Immature natural killer cell (primary cell): ENCODE measurements at regions not wholly inside any gene's neighbourhood (a gene's known extent, or its start where the extent isn't known, plus 50 kb on each side); places are given as distances from the start of the nearest gene placed in this dataset.

Experiments
- DNase-seq, 3 donors: peaks; one replicate each; pipeline ENCODE4 v3.0.0; 2022; ENCODE audit warnings: mixed read lengths in 1 of 3
- H3K27ac Mint-ChIP-seq, 6 donors: one replicate each; pipeline ENCODE4 v1.8.0; 2020; ENCODE audit warnings: mixed read lengths in 6 of 6, mild to moderate bottlenecking in 5 of 6, inconsistent platforms in 4 of 6, moderate library complexity in 3 of 6
- H3K27me3 Mint-ChIP-seq, 3 donors: one replicate each; pipeline ENCODE4 v1.8.0; 2020 to 2021; ENCODE audit warnings: low read depth in 3 of 3, mild to moderate bottlenecking in 3 of 3, mixed read lengths in 3 of 3, moderate library complexity in 3 of 3, inconsistent platforms in 1 of 3
- H3K36me3 Mint-ChIP-seq, 3 donors: one replicate each; pipeline ENCODE4 v1.8.0; 2020; ENCODE audit warnings: mixed read lengths in 3 of 3, inconsistent platforms in 2 of 3, mild to moderate bottlenecking in 2 of 3
- H3K4me1 Mint-ChIP-seq, 2 donors: one replicate each; pipeline ENCODE4 v1.8.0; 2020; ENCODE audit warnings: inconsistent platforms in 2 of 2, mild to moderate bottlenecking in 2 of 2, mixed read lengths in 2 of 2, moderate library complexity in 1 of 2
- H3K4me3 Mint-ChIP-seq, 5 donors: one replicate each; pipeline ENCODE4 v1.8.0; 2020; ENCODE audit warnings: mild to moderate bottlenecking in 5 of 5, mixed read lengths in 5 of 5, inconsistent platforms in 3 of 5, moderate library complexity in 3 of 5
- H3K9me3 Mint-ChIP-seq, 6 donors: one replicate each; pipeline ENCODE4 v1.8.0; 2020; ENCODE audit warnings: mild to moderate bottlenecking in 6 of 6, mixed read lengths in 6 of 6, inconsistent platforms in 4 of 6, moderate library complexity in 3 of 6

GRCh38 chr2:220473611-220474010 is 846.2 kb downstream of the SLC4A3 start:
- Mint-ChIP-seq H3K27me3 (peaks cover 0 to 4% (median 0%) of the 10 kb centered on the region in 3 donors), H3K27ac (no peak overlapping the region), H3K36me3 (no peaks in the 10 kb centered on the region), H3K4me1 (no peaks in the 10 kb centered on the region), H3K4me3 (no peak overlapping the region), H3K9me3 (peaks cover 0 to 3% (median 0%) of the 10 kb centered on the region in 6 donors)
- DNase-seq, result no peak

- H3K4me1 Mint-ChIP-seq, result no peaks in the 10 kb centered on the region
- peaks cover 0 to 4% (median 0%) of the 10 kb centered on the region in 3 donors for H3K27me3 Mint-ChIP-seq
- H3K27ac Mint-ChIP-seq, result no peak overlapping the region
- H3K4me3 Mint-ChIP-seq, result no peak overlapping the region
- DNase-seq, result no peak
- H3K36me3 Mint-ChIP-seq, result peaks cover 0 to 4% (median 0%) of the 10 kb centered on the region in 3 donors
- H3K9me3 Mint-ChIP-seq, result peaks cover 0 to 4% (median 3%) of the 10 kb centered on the region in 6 donors
Observed at GRCh38 chr2:220476877-220477276, 849.4 kb downstream of the SLC4A3 start.

GRCh38 chr2:220478305-220479058 is 851.1 kb downstream of the SLC4A3 start:
- peaks cover 0 to 4% (median 0%) of the 10 kb centered on the region in 3 donors for H3K36me3 Mint-ChIP-seq
- no peak for DNase-seq

GRCh38 chr2:220482716-220483115 is 855.3 kb downstream of the SLC4A3 start:
- Mint-ChIP-seq H3K27ac (no peak overlapping the region), H3K9me3 (peaks cover 4 to 19% (median 15%) of the 10 kb centered on the region in 6 donors), H3K27me3 (peaks cover 0 to 4% (median 0%) of the 10 kb centered on the region in 3 donors), H3K36me3 (peaks cover 0 to 4% (median 0%) of the 10 kb centered on the region in 3 donors), H3K4me3 (no peak overlapping the region), H3K4me1 (no peaks in the 10 kb centered on the region)
- no peak for DNase-seq

More at GRCh38 chr2:220478305-220479058, 851.1 kb downstream of the SLC4A3 start:
- H3K27me3 Mint-ChIP-seq, result peaks cover 0 to 4% (median 0%) of the 10 kb centered on the region in 3 donors
- H3K4me1 Mint-ChIP-seq, result no peaks in the 10 kb centered on the region
- no peak overlapping the region for H3K4me3 Mint-ChIP-seq
- H3K9me3 Mint-ChIP-seq, result peaks cover 0 to 5% (median 4%) of the 10 kb centered on the region in 6 donors
- no peak overlapping the region for H3K27ac Mint-ChIP-seq

- Mint-ChIP-seq H3K27ac (no peak overlapping the region), H3K27me3 (peaks cover 0 to 4% (median 4%) of the 10 kb centered on the region in 3 donors), H3K4me1 (no peaks in the 10 kb centered on the region), H3K36me3 (no peaks in the 10 kb centered on the region), H3K4me3 (no peak overlapping the region), H3K9me3 (peaks cover 4 to 15% (median 8%) of the 10 kb centered on the region in 6 donors)
- no peak for DNase-seq
Observed at GRCh38 chr2:220489121-220489520, 861.7 kb downstream of the SLC4A3 start.

- DNase-seq, result no peak
- no peaks in the 10 kb centered on the region for H3K36me3 Mint-ChIP-seq
- H3K4me1 Mint-ChIP-seq, result no peaks in the 10 kb centered on the region
- peaks cover 2 to 9% (median 5%) of the 10 kb centered on the region in 6 donors for H3K9me3 Mint-ChIP-seq
- H3K27ac Mint-ChIP-seq, result no peak overlapping the region
- H3K4me3 Mint-ChIP-seq, result no peak overlapping the region
- H3K27me3 Mint-ChIP-seq, result peaks cover 0 to 4% (median 2%) of the 10 kb centered on the region in 3 donors
Observed at GRCh38 chr2:220491670-220492069, 864.2 kb downstream of the SLC4A3 start.

- H3K36me3 Mint-ChIP-seq, result no peaks in the 10 kb centered on the region
- H3K27ac Mint-ChIP-seq, result no peak overlapping the region
- no peak for DNase-seq
- H3K27me3 Mint-ChIP-seq, result peaks cover 0 to 3% (median 0%) of the 10 kb centered on the region in 3 donors
- no peak overlapping the region for H3K4me3 Mint-ChIP-seq
- no peaks in the 10 kb centered on the region for H3K4me1 Mint-ChIP-seq
- H3K9me3 Mint-ChIP-seq, result peaks cover 0 to 6% (median 1%) of the 10 kb centered on the region in 6 donors
Observed at GRCh38 chr2:220493871-220494525, 866.6 kb downstream of the SLC4A3 start.

- H3K27me3 Mint-ChIP-seq, result peaks cover 0 to 3% (median 0%) of the 10 kb centered on the region in 3 donors
- DNase-seq, result no peak
- H3K4me1 Mint-ChIP-seq, result no peaks in the 10 kb centered on the region
- H3K27ac Mint-ChIP-seq, result no peak overlapping the region
- no peak overlapping the region for H3K4me3 Mint-ChIP-seq
- H3K36me3 Mint-ChIP-seq, result no peaks in the 10 kb centered on the region
- peaks cover 0 to 6% (median under 1%) of the 10 kb centered on the region in 6 donors for H3K9me3 Mint-ChIP-seq
Observed at GRCh38 chr2:220496513-220496912, 869.1 kb downstream of the SLC4A3 start.

GRCh38 chr2:220499225-220499624 is 871.8 kb downstream of the SLC4A3 start:
- H3K9me3 Mint-ChIP-seq, result peaks cover 0 to 4% (median 0%) of the 10 kb centered on the region in 6 donors
- H3K27ac Mint-ChIP-seq, result no peak overlapping the region
- no peak for DNase-seq
- no peaks in the 10 kb centered on the region for H3K36me3 Mint-ChIP-seq
- H3K4me3 Mint-ChIP-seq, result no peak overlapping the region
- no peaks in the 10 kb centered on the region for H3K27me3 Mint-ChIP-seq
- H3K4me1 Mint-ChIP-seq, result no peaks in the 10 kb centered on the region

- no peaks in the 10 kb centered on the region for H3K4me1 Mint-ChIP-seq
- no peak for DNase-seq
- no peak overlapping the region for H3K27ac Mint-ChIP-seq
- no peaks in the 10 kb centered on the region for H3K36me3 Mint-ChIP-seq
- peaks cover 0 to 1% (median 0%) of the 10 kb centered on the region in 3 donors for H3K27me3 Mint-ChIP-seq
- peaks cover 0 to 4% (median 0%) of the 10 kb centered on the region in 6 donors for H3K9me3 Mint-ChIP-seq
- no peak overlapping the region for H3K4me3 Mint-ChIP-seq
Observed at GRCh38 chr2:220502539-220502938, 875.1 kb downstream of the SLC4A3 start.

GRCh38 chr2:220503431-220503830 is 876.0 kb downstream of the SLC4A3 start:
- Mint-ChIP-seq H3K4me1 (no peaks in the 10 kb centered on the region), H3K9me3 (peaks cover 0 to 2% (median 0%) of the 10 kb centered on the region in 6 donors), H3K4me3 (no peak overlapping the region), H3K36me3 (no peaks in the 10 kb centered on the region), H3K27ac (no peak overlapping the region), H3K27me3 (peaks cover 0 to 1% (median 0%) of the 10 kb centered on the region in 3 donors)
- DNase-seq, result no peak

GRCh38 chr2:220504938-220505503 is 877.6 kb downstream of the SLC4A3 start:
- no peak for DNase-seq
- Mint-ChIP-seq H3K27me3 (peaks cover 0 to 1% (median 0%) of the 10 kb centered on the region in 3 donors), H3K9me3 (peaks cover 0 to 2% (median 0%) of the 10 kb centered on the region in 6 donors), H3K4me1 (no peaks in the 10 kb centered on the region), H3K36me3 (no peaks in the 10 kb centered on the region), H3K4me3 (no peak overlapping the region), H3K27ac (no peak overlapping the region)

GRCh38 chr2:220506466-220506865 is 879.0 kb downstream of the SLC4A3 start:
- Mint-ChIP-seq H3K36me3 (no peaks in the 10 kb centered on the region), H3K4me1 (no peaks in the 10 kb centered on the region), H3K27ac (no peak overlapping the region), H3K4me3 (no peak overlapping the region), H3K27me3 (peaks cover 0 to 1% (median 0%) of the 10 kb centered on the region in 3 donors), H3K9me3 (peaks cover 0 to 2% (median 0%) of the 10 kb centered on the region in 6 donors)
- DNase-seq, result no peak
